WI38 (cell line): ENCODE measurements at regions not wholly inside any gene's neighbourhood (a gene's known extent, or its start where the extent isn't known, plus 50 kb on each side); places are given as distances from the start of the nearest gene placed in this dataset.

Source experiments
- H3K4me3 ChIP-seq: 2 replicates; pipeline ENCODE4 v1.5.1; 2011; ENCODE audit warnings: low read depth, mild to moderate bottlenecking, control low read depth, low read length
- TF ChIP-seq, protein P1 (sequence below): IDR thresholded peaks from 2 replicates; pipeline ENCODE4 v1.5.1; 2012; ENCODE audit warnings: low read depth, mild to moderate bottlenecking, control low read depth, low read length

DNA sequence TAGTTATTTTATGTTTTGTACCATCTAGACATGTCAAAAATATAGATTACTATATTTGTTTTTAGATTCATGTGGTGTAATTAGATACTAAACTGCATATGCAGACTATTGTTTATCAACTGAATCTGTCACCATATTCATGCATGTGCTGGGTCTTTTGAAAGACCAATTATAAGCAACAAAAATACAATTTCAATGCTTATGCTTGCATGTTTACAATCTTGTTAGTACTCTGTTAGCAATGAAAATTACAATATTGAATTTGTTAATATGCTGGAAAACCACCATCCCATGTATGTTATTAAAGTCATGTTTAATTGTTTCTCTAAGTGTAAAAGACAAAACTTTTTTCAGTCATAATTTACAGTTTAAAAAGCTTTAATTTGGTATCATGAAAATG is 140.9 kb downstream of the HGF start:
- TF ChIP-seq, protein P1, sequence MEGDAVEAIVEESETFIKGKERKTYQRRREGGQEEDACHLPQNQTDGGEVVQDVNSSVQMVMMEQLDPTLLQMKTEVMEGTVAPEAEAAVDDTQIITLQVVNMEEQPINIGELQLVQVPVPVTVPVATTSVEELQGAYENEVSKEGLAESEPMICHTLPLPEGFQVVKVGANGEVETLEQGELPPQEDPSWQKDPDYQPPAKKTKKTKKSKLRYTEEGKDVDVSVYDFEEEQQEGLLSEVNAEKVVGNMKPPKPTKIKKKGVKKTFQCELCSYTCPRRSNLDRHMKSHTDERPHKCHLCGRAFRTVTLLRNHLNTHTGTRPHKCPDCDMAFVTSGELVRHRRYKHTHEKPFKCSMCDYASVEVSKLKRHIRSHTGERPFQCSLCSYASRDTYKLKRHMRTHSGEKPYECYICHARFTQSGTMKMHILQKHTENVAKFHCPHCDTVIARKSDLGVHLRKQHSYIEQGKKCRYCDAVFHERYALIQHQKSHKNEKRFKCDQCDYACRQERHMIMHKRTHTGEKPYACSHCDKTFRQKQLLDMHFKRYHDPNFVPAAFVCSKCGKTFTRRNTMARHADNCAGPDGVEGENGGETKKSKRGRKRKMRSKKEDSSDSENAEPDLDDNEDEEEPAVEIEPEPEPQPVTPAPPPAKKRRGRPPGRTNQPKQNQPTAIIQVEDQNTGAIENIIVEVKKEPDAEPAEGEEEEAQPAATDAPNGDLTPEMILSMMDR, result no peak

DNA sequence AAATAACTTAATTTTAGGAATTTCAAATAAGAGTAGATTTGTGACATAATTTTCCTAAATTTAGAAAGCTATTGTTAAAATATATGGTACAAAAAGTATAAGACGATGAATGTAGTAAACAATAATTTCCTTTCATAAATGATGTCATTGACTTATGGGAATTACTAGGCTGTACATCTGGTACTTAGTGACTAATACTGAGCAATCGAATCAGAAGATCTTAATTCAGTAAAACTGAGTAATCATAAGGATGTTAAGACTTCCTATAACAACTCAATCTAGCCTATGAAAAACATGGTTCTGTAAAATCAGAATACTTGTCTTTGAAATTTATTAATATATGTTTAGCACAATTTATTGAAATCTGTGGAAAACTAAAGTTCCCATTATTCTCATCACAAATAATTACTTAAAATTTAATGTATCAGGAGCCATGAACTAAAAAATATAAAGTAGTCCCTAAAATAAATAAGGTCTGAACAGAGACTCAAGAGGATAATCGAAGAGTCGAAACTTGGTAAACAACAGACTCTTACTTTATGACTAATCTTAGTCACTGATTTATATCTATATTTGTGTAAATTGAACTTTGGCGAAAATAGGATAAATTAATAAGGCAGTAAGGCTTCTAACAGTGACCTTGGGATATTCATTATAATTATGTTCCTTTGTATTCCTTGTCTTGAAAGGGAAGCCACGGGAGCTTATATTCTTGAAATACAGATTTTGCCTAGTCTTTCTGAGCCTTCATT is 142.1 kb downstream of the HGF start:
- TF ChIP-seq, protein P1, result no peak

More for the DNA sequence above, 140.9 kb downstream of the HGF start:
- H3K4me3 ChIP-seq, result no peak overlapping the region

DNA sequence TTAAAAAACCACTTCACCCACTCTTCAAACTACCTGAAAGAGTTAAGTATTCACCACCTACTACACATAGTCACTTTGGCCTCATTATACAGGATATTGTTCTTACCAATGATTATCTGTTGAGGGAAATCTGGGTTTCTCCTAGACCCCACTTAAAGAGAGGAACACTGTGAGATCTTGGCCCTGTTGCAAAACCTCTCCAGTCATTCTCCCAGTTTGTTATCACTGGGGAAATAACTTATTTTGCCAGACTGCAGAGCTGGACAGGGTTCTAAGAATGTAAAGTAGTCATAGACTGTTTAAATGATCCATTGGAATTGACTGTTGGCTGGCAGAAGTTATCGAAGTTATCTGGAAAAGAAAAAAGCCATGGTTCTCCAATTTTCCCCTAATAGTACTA is 143.8 kb downstream of the HGF start:
- TF ChIP-seq, protein P1, result no peak
- no peak overlapping the region for H3K4me3 ChIP-seq

More for the DNA sequence above, 142.1 kb downstream of the HGF start:
- no peak overlapping the region for H3K4me3 ChIP-seq

DNA sequence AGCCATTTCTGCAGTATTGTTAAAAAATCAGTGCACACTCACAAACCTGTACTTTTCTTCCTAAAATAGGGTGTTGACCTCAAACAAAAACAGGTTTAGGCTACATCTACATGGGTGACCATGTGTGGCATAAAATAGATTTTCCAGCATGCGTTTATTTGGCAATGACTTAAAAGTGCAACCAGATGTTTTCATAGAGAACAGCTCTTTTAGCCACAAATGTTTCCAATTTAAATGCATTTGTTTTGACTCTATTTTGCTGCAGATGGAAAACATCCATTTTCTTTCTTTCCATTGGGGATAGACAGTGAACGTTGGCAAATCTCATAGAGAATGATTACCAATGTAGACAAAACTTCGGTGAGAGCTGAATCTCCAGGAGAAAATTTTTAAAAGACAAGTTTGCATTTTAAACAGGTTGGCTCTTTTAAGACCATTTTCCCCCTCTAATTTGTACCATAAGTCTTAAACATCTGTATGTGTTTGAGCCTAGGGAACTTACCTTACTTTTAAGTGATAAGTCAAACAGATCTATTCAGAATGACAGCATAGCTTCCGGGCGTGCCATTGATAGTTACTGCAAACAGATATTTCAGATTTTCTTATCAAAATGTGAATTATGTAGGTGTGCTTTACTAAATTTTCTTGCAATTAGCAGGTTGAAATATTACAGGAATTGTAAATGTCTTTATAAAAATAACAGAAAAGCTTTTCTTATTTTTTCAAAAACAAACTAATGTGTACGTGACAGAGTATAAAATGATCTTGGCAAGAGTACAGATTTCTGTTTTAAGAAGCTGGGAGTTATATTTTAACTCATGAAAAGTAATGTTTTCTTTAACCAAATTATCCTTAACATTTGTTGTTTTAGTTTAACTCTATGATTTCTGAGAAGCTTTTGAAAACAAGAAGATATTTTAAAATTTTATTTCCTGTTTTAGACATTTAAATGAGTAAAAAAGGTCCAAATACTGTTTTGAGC is 144.9 kb downstream of the HGF start:
- no peak overlapping the region for H3K4me3 ChIP-seq
- TF ChIP-seq, protein P1, result no peak

DNA sequence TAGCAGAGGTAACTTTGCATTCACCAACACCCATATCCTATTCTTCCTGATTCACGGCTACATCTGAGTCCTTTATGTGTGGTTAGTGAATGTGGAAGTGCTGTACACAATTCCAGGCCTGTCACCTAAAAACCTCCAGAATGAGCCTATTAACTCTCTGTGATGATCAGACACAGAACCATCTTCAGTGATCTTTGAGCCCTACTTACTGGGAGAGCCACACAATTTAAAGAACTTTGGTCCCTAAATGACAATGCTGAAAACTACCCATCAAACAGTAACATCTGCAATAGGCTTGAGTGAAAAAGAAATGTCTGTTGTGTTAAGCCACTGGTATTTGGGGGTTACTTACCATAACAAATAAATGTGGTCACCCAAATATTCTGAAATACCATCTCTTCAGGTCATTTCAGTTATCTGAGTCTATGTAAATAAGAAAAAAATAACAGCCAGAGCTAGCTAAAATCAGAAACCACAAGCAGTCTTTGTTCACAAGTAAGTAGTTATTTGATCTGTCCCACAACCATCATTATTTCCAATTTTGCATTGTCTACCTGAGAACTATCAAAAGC is 145.7 kb downstream of the HGF start:
- TF ChIP-seq, protein P1, result no peak

DNA sequence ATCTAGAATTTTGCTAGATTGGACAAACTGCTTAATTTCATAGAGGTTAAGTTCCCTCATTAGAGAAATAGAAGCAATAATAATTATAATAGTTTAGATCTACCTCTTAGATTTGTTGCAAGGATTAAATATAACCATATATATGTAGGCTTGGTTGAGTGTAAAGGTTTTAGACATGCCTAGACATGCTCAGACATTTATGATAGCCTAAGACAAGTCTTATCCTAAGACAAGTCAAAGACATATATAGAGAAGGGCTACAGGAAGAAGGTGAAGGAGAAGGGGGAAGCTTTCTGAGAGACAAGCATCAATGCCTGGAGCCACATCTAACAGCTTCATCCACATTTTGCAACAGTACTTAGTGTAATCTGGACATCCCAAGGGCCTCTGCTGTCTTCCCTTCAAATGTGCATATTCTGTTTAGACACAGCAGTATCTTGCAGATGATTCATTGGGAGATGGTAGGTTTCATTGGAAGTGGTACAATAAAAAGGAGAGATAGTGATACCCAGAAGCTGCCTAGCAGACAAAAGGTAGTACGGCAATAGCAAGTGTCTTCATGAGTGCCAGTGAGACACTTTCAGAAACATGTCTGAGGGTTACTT is 146.5 kb downstream of the HGF start:
- TF ChIP-seq, protein P1, result no peak
- no peak overlapping the region for H3K4me3 ChIP-seq

More for the DNA sequence above, 145.7 kb downstream of the HGF start:
- no peak overlapping the region for H3K4me3 ChIP-seq
